BLaER1 (cell line): ENCODE measurements at regions not wholly inside any gene's neighbourhood (a gene's known extent, or its start where the extent isn't known, plus 50 kb on each side); places are given as distances from the start of the nearest gene placed in this dataset.

Experiments used
- H3K27ac ChIP-seq: shearing (Covaris generic); formaldehyde crosslinking; 2 replicates; pipeline ENCODE4 v1.8.1; 2022
- H3K27me3 ChIP-seq: shearing (Covaris generic); formaldehyde crosslinking; 2 replicates; pipeline ENCODE4 v1.8.1; 2022
- H3K36me3 ChIP-seq: shearing (Covaris generic); formaldehyde crosslinking; 2 replicates; pipeline ENCODE4 v1.8.1; 2022
- H3K4me1 ChIP-seq: shearing (Covaris generic); formaldehyde crosslinking; 2 replicates; pipeline ENCODE4 v1.8.1; 2022
- H3K4me2 ChIP-seq: shearing (Covaris generic); formaldehyde crosslinking; 2 replicates; pipeline ENCODE4 v1.8.1; 2022
- H3K4me3 ChIP-seq: shearing (Covaris generic); formaldehyde crosslinking; 2 replicates; pipeline ENCODE4 v1.8.1; 2022
- H3K9ac ChIP-seq: shearing (Covaris generic); formaldehyde crosslinking; 2 replicates; pipeline ENCODE4 v1.8.1; 2022
- H3K9me3 ChIP-seq: shearing (Covaris generic); formaldehyde crosslinking; 2 replicates; pipeline ENCODE4 v1.8.1; 2022
- H4K20me1 ChIP-seq: shearing (Covaris generic); formaldehyde crosslinking; 2 replicates; pipeline ENCODE4 v1.8.1; 2022
- Cebpa-rat ChIP-seq: shearing (Covaris generic); IDR thresholded peaks from 2 replicates; pipeline ENCODE4 v1.8.1; 2022

GRCh38 chr9:18385696-18386490 is 88.1 kb upstream of the ADAMTSL1 start:
- Histone ChIP-seq H3K4me3 (no peak overlapping the region), H3K4me2 (no peak overlapping the region), H3K9ac (no peak overlapping the region), H4K20me1 (no peaks in the 10 kb centered on the region), H3K4me1 (no peaks in the 10 kb centered on the region), H3K27ac (no peak overlapping the region), H3K9me3 (no peaks in the 10 kb centered on the region), H3K36me3 (no peaks in the 10 kb centered on the region), H3K27me3 (no peaks in the 10 kb centered on the region)
- TF ChIP-seq Cebpa-rat = no peak

DNA sequence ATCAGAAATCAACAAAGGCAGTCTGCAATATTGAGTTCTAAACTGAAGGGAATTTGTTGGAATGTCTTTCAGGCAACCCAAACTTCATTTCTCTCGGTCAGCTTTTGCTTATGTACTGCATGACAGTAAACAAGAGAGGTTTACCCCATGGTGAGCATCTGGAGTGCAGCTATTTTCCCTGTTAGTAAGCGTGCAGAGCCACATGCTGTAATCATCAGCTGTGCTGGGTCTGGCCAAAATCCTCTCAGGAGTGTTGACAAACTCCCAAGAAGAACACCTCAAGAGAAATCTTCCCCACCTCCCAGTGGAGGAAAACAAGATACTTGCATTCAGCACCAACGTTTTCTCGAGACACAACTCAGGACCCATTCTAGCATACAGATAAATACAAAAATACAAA is 83.6 kb upstream of the ADAMTSL1 start:
- no peak overlapping the region for H3K4me2 ChIP-seq
- no peak for TF ChIP-seq Cebpa-rat
- H4K20me1 ChIP-seq = no peaks in the 10 kb centered on the region
- H3K36me3 ChIP-seq = no peaks in the 10 kb centered on the region
- H3K27me3 ChIP-seq = no peaks in the 10 kb centered on the region
- H3K9me3 ChIP-seq = no peaks in the 10 kb centered on the region
- H3K4me1 ChIP-seq = no peaks in the 10 kb centered on the region
- H3K9ac ChIP-seq = no peak overlapping the region
- H3K4me3 ChIP-seq = no peak overlapping the region
- H3K27ac ChIP-seq = no peak overlapping the region

- no peak for TF ChIP-seq Cebpa-rat
- Histone ChIP-seq H4K20me1 (no peaks in the 10 kb centered on the region), H3K9me3 (no peaks in the 10 kb centered on the region), H3K4me2 (no peak overlapping the region), H3K4me1 (no peaks in the 10 kb centered on the region), H3K36me3 (no peaks in the 10 kb centered on the region), H3K4me3 (no peak overlapping the region), H3K27me3 (no peaks in the 10 kb centered on the region), H3K27ac (no peak overlapping the region), H3K9ac (no peak overlapping the region)
These were observed 80.4 kb upstream of the ADAMTSL1 start for GRCh38 chr9:18393340-18394130.

DNA sequence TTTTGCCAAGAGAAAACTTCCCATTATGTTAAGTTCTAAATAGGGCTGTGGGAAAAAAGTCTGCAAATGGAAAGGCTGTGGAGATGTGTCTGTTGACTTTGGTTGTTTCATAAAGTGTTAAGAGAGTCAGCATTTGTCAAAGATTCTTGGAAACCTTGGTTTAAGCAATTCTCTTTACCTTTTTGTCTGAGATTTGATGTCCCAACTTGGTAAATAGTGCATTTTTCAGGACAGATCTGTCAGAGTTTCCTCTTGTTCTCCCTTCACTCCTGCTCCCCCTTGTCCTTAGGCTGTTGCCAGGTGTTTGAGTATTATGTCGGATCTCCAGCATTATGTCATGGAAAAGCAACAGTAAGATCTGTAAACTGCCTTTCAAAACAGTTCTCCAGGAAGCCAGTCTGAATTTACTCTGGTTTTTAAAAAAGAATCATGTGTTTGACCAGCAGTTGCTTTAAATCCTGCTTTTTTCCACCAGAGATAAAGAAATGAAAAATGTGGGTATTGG is 79.1 kb upstream of the ADAMTSL1 start:
- no peaks in the 10 kb centered on the region for H3K27me3 ChIP-seq
- H3K27ac ChIP-seq = no peak overlapping the region
- no peaks in the 10 kb centered on the region for H3K36me3 ChIP-seq
- H3K9ac ChIP-seq = no peak overlapping the region
- TF ChIP-seq Cebpa-rat = no peak
- H3K4me1 ChIP-seq = no peaks in the 10 kb centered on the region
- no peak overlapping the region for H3K4me3 ChIP-seq
- H3K4me2 ChIP-seq = no peak overlapping the region
- no peaks in the 10 kb centered on the region for H3K9me3 ChIP-seq
- H4K20me1 ChIP-seq = no peaks in the 10 kb centered on the region

DNA sequence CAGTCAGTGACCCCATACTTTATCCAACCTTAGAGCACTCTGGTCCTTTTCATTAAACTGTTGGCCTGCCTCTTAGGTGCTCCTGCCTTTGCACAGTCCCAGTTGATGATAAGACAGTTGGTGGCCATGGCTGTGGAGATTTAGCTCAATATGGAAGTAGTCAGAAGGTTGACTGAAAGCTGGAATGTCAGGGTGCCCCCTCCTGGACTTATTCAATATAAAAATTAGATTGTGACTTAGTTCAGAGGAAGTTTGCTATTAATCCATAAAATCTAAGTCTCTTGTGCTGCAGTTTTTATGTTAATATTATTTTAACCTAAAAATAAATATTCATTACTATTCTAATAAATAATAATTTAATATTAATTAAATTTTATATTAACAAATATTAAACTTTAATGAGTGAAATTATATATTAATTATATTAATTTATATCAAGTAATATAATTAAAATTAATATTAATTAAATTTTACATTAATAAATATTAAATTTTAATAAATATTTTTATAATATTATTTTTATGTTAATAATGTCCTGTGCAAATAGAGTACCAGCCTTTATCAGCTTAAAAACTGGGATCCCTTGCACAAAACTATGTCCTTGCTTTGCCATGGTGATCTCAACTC is 77.7 kb upstream of the ADAMTSL1 start:
- Histone ChIP-seq H3K36me3 (no peaks in the 10 kb centered on the region), H4K20me1 (no peaks in the 10 kb centered on the region), H3K4me1 (no peaks in the 10 kb centered on the region), H3K4me3 (no peak overlapping the region), H3K9me3 (no peaks in the 10 kb centered on the region), H3K9ac (no peak overlapping the region), H3K4me2 (no peak overlapping the region), H3K27ac (no peak overlapping the region), H3K27me3 (no peaks in the 10 kb centered on the region)
- TF ChIP-seq Cebpa-rat = no peak

DNA sequence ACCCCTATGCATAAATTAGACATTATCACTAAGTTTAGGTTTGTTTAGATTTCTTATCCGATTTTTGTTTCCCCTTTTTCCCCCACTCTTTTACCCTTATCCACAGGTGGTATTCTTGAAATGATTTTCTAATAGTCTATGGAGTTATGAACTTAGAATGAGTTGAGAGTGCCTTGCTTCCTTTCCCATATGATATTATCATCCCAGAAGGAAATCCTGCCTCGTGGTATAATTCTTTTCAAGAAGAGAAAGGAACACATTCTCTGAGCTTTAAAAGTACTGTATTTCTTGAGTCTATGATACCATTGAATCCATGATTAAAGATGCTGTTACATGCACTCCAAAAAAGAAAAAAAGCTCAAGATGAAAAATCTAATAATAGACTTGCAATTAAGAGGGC is 76.9 kb upstream of the ADAMTSL1 start:
- H3K27me3 ChIP-seq = no peaks in the 10 kb centered on the region
- no peak overlapping the region for H3K4me2 ChIP-seq
- no peak overlapping the region for H3K27ac ChIP-seq
- TF ChIP-seq Cebpa-rat = no peak
- H3K4me1 ChIP-seq = no peaks in the 10 kb centered on the region
- H4K20me1 ChIP-seq = no peaks in the 10 kb centered on the region
- no peak overlapping the region for H3K9ac ChIP-seq
- no peak overlapping the region for H3K4me3 ChIP-seq
- no peaks in the 10 kb centered on the region for H3K9me3 ChIP-seq
- no peaks in the 10 kb centered on the region for H3K36me3 ChIP-seq

- Histone ChIP-seq H3K36me3 (no peaks in the 10 kb centered on the region), H3K9ac (no peak overlapping the region), H3K9me3 (no peaks in the 10 kb centered on the region), H3K4me2 (no peak overlapping the region), H3K4me1 (no peaks in the 10 kb centered on the region), H3K4me3 (no peak overlapping the region), H3K27me3 (no peaks in the 10 kb centered on the region), H4K20me1 (no peaks in the 10 kb centered on the region), H3K27ac (no peak overlapping the region)
- no peak for TF ChIP-seq Cebpa-rat
These were observed 75.9 kb upstream of the ADAMTSL1 start for GRCh38 chr9:18398038-18398437.

GRCh38 chr9:18404434-18405029 is 69.4 kb upstream of the ADAMTSL1 start:
- TF ChIP-seq Cebpa-rat = no peak
- H3K27ac ChIP-seq = no peak overlapping the region
- no peaks in the 10 kb centered on the region for H3K4me1 ChIP-seq
- H3K4me3 ChIP-seq = no peak overlapping the region
- no peak overlapping the region for H3K4me2 ChIP-seq
- no peaks in the 10 kb centered on the region for H3K27me3 ChIP-seq
- no peaks in the 10 kb centered on the region for H3K9me3 ChIP-seq
- no peaks in the 10 kb centered on the region for H4K20me1 ChIP-seq
- no peak overlapping the region for H3K9ac ChIP-seq
- no peaks in the 10 kb centered on the region for H3K36me3 ChIP-seq

DNA sequence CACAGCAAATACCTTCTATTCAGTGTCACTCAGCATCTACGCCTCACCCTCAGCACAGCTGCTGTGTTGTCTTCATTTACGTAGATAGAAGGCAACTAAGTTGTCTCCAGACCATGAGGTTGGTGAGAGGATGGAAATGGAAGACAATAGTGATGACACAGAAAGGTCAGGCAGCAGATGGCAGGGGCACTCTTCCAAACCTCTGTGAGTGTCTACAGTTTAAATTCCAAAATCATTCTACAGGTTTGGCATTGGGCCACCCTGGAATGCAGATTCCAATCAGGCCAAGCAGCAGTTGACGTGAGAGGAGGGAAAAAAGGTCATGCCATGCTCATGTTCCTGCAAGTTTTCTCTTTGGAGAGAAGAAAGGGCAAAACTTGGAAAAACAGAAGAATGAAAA is 68.7 kb upstream of the ADAMTSL1 start:
- Histone ChIP-seq H3K4me1 (no peaks in the 10 kb centered on the region), H4K20me1 (no peaks in the 10 kb centered on the region), H3K4me3 (no peak overlapping the region), H3K9ac (no peak overlapping the region), H3K4me2 (no peak overlapping the region), H3K36me3 (no peaks in the 10 kb centered on the region), H3K27ac (no peak overlapping the region), H3K27me3 (no peaks in the 10 kb centered on the region), H3K9me3 (no peaks in the 10 kb centered on the region)
- no peak for TF ChIP-seq Cebpa-rat
